Neural cell (in vitro differentiated cells): ENCODE measurements at regions not wholly inside any gene's neighbourhood (a gene's known extent, or its start where the extent isn't known, plus 50 kb on each side); places are given as distances from the start of the nearest gene placed in this dataset.

ENCODE experiments used
- H2AFZ ChIP-seq: fragments of 200-600, 300-800 bp; sonication (generic), shearing (Covaris generic); 2 replicates; pipeline ENCODE4 v1.6.0; 2014; ENCODE audit warnings: low read depth, mild to moderate bottlenecking, antibody characterized with exemption, low read length, moderate library complexity
- H3F3A ChIP-seq: fragments of 200-600 bp; shearing (Covaris generic); 2 replicates; pipeline ENCODE4 v1.6.1; 2016; ENCODE audit warnings: mild to moderate bottlenecking, moderate library complexity, mixed read lengths, antibody characterized with exemption, low read length; ENCODE audit not compliant: insufficient read depth, poor library complexity, severe bottlenecking
- H3K27ac ChIP-seq: fragments of 200-600, 300-800 bp; sonication (generic), shearing (Covaris generic); 2 replicates; pipeline ENCODE4 v1.5.1; 2014; ENCODE audit warnings: mild to moderate bottlenecking, low read length, moderate library complexity
- H3K27me3 ChIP-seq: fragments of 300-800, 200-600 bp; sonication (generic), shearing (Covaris generic); 2 replicates; pipeline ENCODE4 v1.6.0; 2014; ENCODE audit warnings: mild to moderate bottlenecking, low read depth, low read length, moderate library complexity; ENCODE audit not compliant: insufficient read depth
- H3K36me3 ChIP-seq: fragments of 300-800, 200-600 bp; sonication (generic), shearing (Covaris generic); 2 replicates; pipeline ENCODE4 v1.5.1; 2014; ENCODE audit warnings: mild to moderate bottlenecking, antibody characterized with exemption, low read length, moderate library complexity; ENCODE audit not compliant: insufficient read depth
- H3K4me2 ChIP-seq: fragments of 300-800, 200-600 bp; sonication (generic), shearing (Covaris generic); 2 replicates; pipeline ENCODE4 v1.6.0; 2014; ENCODE audit warnings: mild to moderate bottlenecking, low read length
- H3K4me3 ChIP-seq: fragments of 300-800, 200-600 bp; sonication (generic), shearing (Covaris generic); 2 replicates; pipeline ENCODE4 v1.5.1; 2014; ENCODE audit warnings: mild to moderate bottlenecking, low read length, moderate library complexity
- H3K79me2 ChIP-seq: fragments of 200-600 bp; shearing (Covaris generic); replicated peaks from 2 replicates; pipeline ENCODE4 v1.6.0; 2014; ENCODE audit warnings: mild to moderate bottlenecking, low read length, moderate library complexity; ENCODE audit not compliant: insufficient read depth
- H3K9ac ChIP-seq: fragments of 300-800, 200-600 bp; sonication (generic), shearing (Covaris generic); 2 replicates; pipeline ENCODE4 v1.6.1; 2016; ENCODE audit warnings: mild to moderate bottlenecking, low read length, mixed read lengths
- H3K9me2 ChIP-seq: fragments of 200-600 bp; shearing (Covaris generic); 2 replicates; pipeline ENCODE4 v1.6.1; 2016; ENCODE audit warnings: mild to moderate bottlenecking, low read length, mixed read lengths; ENCODE audit not compliant: insufficient read depth
- H3K9me3 ChIP-seq: fragments of 200-600, 300-800 bp; sonication (generic), shearing (Covaris generic); 2 replicates; pipeline ENCODE4 v1.6.1; 2016; ENCODE audit warnings: mild to moderate bottlenecking, mixed run types, low read length, moderate library complexity, mixed read lengths
- H4K20me1 ChIP-seq: fragments of 200-600 bp; shearing (Covaris generic); 2 replicates; pipeline ENCODE4 v1.6.1; 2016; ENCODE audit warnings: mild to moderate bottlenecking, mixed run types; ENCODE audit not compliant: insufficient read depth
- EP300 ChIP-seq: fragments of 450-650 bp; conservative IDR thresholded peaks from 2 replicates; pipeline ENCODE4 v1.6.1; 2014; ENCODE audit warnings: antibody characterized with exemption, mild to moderate bottlenecking, moderate library complexity; ENCODE audit not compliant: poor library complexity, severe bottlenecking
- EZH2 ChIP-seq: fragments of 200-600, 300-800 bp; shearing (Covaris generic), sonication (generic); IDR thresholded peaks from 2 replicates; pipeline ENCODE4 v1.6.1; 2014; ENCODE audit warnings: antibody characterized with exemption, low read length, borderline replicate concordance, mild to moderate bottlenecking; ENCODE audit not compliant: insufficient read depth, poor library complexity, severe bottlenecking
- MXI1 ChIP-seq: fragments of 450-650 bp; conservative IDR thresholded peaks from 2 replicates; pipeline ENCODE4 v1.6.1; 2014; ENCODE audit warnings: antibody characterized with exemption, mild to moderate bottlenecking; ENCODE audit not compliant: poor library complexity, severe bottlenecking
- POLR2AphosphoS5 ChIP-seq: IDR thresholded peaks from 2 replicates; pipeline ENCODE4 v1.6.1; 2012
- RAD21 ChIP-seq: fragments of 450-650 bp; conservative IDR thresholded peaks from 2 replicates; pipeline ENCODE4 v1.6.1; 2014; ENCODE audit warnings: antibody characterized with exemption, mild to moderate bottlenecking, moderate library complexity
- SMC3 ChIP-seq: fragments of 450-650 bp; conservative IDR thresholded peaks from 2 replicates; pipeline ENCODE4 v1.6.1; 2014; ENCODE audit warnings: antibody characterized with exemption, mild to moderate bottlenecking, moderate library complexity; ENCODE audit not compliant: poor library complexity
- TAF1 ChIP-seq: IDR thresholded peaks from 2 replicates; pipeline ENCODE4 v1.6.1; 2012; ENCODE audit warnings: low read depth
- TF ChIP-seq, protein P1 (sequence below): IDR thresholded peaks from 2 replicates; pipeline ENCODE4 v1.6.1; 2012; ENCODE audit warnings: borderline replicate concordance
- TF ChIP-seq, protein P2 (sequence below): fragments of 450-650 bp; IDR thresholded peaks from 2 replicates; pipeline ENCODE4 v1.5.1; 2014; ENCODE audit warnings: antibody characterized with exemption, mild to moderate bottlenecking, moderate library complexity; ENCODE audit not compliant: poor library complexity, severe bottlenecking

DNA sequence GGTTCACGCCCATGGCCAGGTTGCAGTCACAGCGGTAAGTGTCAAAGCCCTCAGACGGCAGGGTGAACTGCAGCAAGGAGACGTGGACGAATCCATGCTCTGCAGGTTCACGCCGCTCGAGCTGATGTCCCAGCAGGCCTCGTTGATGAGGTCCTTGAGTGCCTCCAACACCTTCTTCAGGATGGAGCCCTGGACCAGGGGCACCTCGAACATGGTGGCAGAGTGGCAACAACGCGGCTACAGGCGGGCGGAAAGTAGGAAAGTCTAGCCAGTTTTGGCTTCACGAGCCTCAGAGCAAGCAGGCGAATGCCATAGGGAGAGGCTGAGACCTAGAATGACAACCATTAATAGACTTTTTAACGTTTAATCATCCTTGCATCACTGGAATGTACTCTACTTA lies 485.9 kb downstream of the ZNF674 start (continued):
- TF ChIP-seq, protein P1, sequence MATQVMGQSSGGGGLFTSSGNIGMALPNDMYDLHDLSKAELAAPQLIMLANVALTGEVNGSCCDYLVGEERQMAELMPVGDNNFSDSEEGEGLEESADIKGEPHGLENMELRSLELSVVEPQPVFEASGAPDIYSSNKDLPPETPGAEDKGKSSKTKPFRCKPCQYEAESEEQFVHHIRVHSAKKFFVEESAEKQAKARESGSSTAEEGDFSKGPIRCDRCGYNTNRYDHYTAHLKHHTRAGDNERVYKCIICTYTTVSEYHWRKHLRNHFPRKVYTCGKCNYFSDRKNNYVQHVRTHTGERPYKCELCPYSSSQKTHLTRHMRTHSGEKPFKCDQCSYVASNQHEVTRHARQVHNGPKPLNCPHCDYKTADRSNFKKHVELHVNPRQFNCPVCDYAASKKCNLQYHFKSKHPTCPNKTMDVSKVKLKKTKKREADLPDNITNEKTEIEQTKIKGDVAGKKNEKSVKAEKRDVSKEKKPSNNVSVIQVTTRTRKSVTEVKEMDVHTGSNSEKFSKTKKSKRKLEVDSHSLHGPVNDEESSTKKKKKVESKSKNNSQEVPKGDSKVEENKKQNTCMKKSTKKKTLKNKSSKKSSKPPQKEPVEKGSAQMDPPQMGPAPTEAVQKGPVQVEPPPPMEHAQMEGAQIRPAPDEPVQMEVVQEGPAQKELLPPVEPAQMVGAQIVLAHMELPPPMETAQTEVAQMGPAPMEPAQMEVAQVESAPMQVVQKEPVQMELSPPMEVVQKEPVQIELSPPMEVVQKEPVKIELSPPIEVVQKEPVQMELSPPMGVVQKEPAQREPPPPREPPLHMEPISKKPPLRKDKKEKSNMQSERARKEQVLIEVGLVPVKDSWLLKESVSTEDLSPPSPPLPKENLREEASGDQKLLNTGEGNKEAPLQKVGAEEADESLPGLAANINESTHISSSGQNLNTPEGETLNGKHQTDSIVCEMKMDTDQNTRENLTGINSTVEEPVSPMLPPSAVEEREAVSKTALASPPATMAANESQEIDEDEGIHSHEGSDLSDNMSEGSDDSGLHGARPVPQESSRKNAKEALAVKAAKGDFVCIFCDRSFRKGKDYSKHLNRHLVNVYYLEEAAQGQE, result no peak
- TF ChIP-seq SMC3, result no peak

DNA sequence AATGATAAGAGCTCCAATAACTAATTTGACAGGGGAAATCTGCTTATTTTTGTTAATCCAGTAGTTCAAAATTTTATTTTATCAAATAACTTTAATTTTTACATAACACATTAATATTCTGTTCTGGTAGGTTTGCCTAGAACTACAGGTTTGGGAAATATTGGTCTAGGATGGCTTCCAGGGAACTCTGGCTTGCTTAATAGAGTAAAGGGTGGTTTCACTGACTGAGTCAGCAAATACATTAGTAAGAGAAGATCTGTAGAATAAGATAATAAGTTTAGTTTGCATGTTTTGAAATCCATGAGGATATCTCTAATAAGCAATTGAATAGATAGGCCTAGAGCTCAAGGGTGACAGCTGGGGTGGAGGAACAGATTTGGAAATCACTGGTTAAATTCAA lies 500.7 kb downstream of the ZNF674 start:
- no peak overlapping the region for H3K27ac ChIP-seq
- no peak overlapping the region for H3K4me2 ChIP-seq
- no peaks in the 10 kb centered on the region for H3K9me2 ChIP-seq
- H4K20me1 ChIP-seq, result no peaks in the 10 kb centered on the region
- H3K9ac ChIP-seq, result no peak overlapping the region
- no peak overlapping the region for H2AFZ ChIP-seq
- no peaks in the 10 kb centered on the region for H3K9me3 ChIP-seq
- H3K79me2 ChIP-seq, result no peaks in the 10 kb centered on the region
- H3F3A ChIP-seq, result no peaks in the 10 kb centered on the region
- no peak overlapping the region for H3K4me3 ChIP-seq
- H3K27me3 ChIP-seq, result no peaks in the 10 kb centered on the region
- no peaks in the 10 kb centered on the region for H3K36me3 ChIP-seq
- TF ChIP-seq TAF1, result no peak
- no peak for TF ChIP-seq MXI1
- no peak for TF ChIP-seq SMC3
- TF ChIP-seq RAD21, result no peak
- TF ChIP-seq EP300, result no peak
- no peak for TF ChIP-seq EZH2

DNA sequence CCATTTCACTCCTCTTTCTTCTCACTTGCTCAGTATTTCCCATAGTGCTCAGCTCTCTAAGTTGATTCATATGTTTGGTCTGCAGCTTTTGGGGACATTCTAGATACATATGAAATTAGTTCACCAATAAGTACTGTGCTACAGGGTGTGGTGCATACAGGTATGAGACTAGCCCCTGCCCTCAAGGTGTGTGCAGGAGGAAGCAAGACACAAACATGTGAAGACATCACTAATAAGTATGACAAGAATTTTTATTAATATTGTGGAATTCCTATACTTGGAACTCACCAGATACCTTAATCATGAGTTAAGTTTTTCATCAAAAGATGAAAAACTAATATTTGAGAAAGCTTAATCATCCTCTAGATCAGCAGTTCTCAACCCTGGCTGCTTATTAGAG lies 505.2 kb downstream of the ZNF674 start:
- Histone ChIP-seq H4K20me1 (no peaks in the 10 kb centered on the region), H3F3A (no peaks in the 10 kb centered on the region), H3K79me2 (no peaks in the 10 kb centered on the region), H3K27me3 (no peaks in the 10 kb centered on the region), H3K9me3 (no peaks in the 10 kb centered on the region), H3K4me2 (no peak overlapping the region), H3K36me3 (no peaks in the 10 kb centered on the region), H3K9me2 (no peaks in the 10 kb centered on the region), H3K27ac (no peak overlapping the region), H3K9ac (no peak overlapping the region), H2AFZ (no peak overlapping the region), H3K4me3 (no peak overlapping the region)
- TF ChIP-seq EP300, result no peak
- TF ChIP-seq RAD21, result no peak
- TF ChIP-seq, protein P2, sequence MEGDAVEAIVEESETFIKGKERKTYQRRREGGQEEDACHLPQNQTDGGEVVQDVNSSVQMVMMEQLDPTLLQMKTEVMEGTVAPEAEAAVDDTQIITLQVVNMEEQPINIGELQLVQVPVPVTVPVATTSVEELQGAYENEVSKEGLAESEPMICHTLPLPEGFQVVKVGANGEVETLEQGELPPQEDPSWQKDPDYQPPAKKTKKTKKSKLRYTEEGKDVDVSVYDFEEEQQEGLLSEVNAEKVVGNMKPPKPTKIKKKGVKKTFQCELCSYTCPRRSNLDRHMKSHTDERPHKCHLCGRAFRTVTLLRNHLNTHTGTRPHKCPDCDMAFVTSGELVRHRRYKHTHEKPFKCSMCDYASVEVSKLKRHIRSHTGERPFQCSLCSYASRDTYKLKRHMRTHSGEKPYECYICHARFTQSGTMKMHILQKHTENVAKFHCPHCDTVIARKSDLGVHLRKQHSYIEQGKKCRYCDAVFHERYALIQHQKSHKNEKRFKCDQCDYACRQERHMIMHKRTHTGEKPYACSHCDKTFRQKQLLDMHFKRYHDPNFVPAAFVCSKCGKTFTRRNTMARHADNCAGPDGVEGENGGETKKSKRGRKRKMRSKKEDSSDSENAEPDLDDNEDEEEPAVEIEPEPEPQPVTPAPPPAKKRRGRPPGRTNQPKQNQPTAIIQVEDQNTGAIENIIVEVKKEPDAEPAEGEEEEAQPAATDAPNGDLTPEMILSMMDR, result no peak
- TF ChIP-seq SMC3, result no peak
- TF ChIP-seq POLR2AphosphoS5, result no peak
- TF ChIP-seq MXI1, result no peak
